HepG2 (cell line): ENCODE measurements at regions not wholly inside any gene's neighbourhood (a gene's known extent, or its start where the extent isn't known, plus 50 kb on each side); places are given as distances from the start of the nearest gene placed in this dataset.

Source experiments
- ATAC-seq: fragments of 200-7000 bp; cut with Tn5 transposase; 3 replicates; pipeline ENCODE4 v1.9.1; 2020; ENCODE audit warnings: mild to moderate bottlenecking, moderate library complexity
- BruUV-seq: library from RNA; stranded (reverse); fragments of 400-500 nt; replicated peaks from 2 replicates; lab custom pipeline; 2021; lab: Mats Ljungman, UMichigan
- CTCF ChIA-PET: fragments of 300-600 bp; formaldehyde crosslinking; extraction: SDS; loops from one replicate; lab custom pipeline; 2021; ENCODE audit warnings: low total read pairs, inconsistent platforms, low intra/inter-chr PET ratio; lab: Yijun Ruan, JAX
- POLR2A ChIA-PET: fragments of 350-600 bp; sonication (Branson Sonifier 250); formaldehyde crosslinking; loops from one replicate; lab custom pipeline; 2020; ENCODE audit warnings: antibody characterized with exemption, inconsistent platforms; lab: Yijun Ruan, JAX
- DNase-seq: peaks from one replicate; pipeline ENCODE4 v3.0.0-alpha.2; 2015; ENCODE audit warnings: low spot score
- FAIRE-seq: peaks from 3 replicates; lab custom pipeline; 2011; peaks lifted over from hg19 to GRCh38; lab: Jason Lieb, UNC
- H2AFZ ChIP-seq: one replicate; pipeline ENCODE4 v1.6.1; 2011; ENCODE audit warnings: low read length, inconsistent platforms
- H3K27ac ChIP-seq: fragments of 300-600 bp; 3 replicates; pipeline ENCODE4 v1.8.0; 2011; ENCODE audit warnings: mixed run types, mild to moderate bottlenecking, mixed read lengths, low read length, inconsistent platforms; ENCODE audit not compliant: insufficient read depth; ENCODE audit errors: extremely low read length
- H3K27me3 ChIP-seq, 2 experiments: fragments of 200-600 bp in 1 of 2; 2 replicates in 1 of 2; 3 replicates in 1 of 2; pipeline versions ENCODE4 v1.6.0 to v1.8.0; 2011; ENCODE audit warnings: low read length in 2 of 2, mild to moderate bottlenecking in 2 of 2, moderate library complexity in 2 of 2, inconsistent platforms in 1 of 2; ENCODE audit not compliant: insufficient read depth in 2 of 2, control insufficient read depth in 1 of 2
- H3K36me3 ChIP-seq, 2 experiments: fragments of 200-600 bp in 1 of 2; replicated peaks in 1 of 2; 2 replicates in 1 of 2; 3 replicates in 1 of 2; pipeline versions ENCODE4 v1.5.1 to v1.8.0; 2011; ENCODE audit warnings: low read length in 2 of 2, inconsistent platforms in 1 of 2; ENCODE audit not compliant: insufficient read depth in 2 of 2, control insufficient read depth in 1 of 2
- H3K4me1 ChIP-seq: 2 replicates; pipeline ENCODE4 v1.5.1; 2012; ENCODE audit warnings: low read length, inconsistent platforms; ENCODE audit not compliant: insufficient read depth
- H3K4me2 ChIP-seq: 2 replicates; pipeline ENCODE4 v1.6.0; 2011; ENCODE audit warnings: low read depth, low read length, inconsistent platforms
- H3K4me3 ChIP-seq, 3 experiments: fragments of 200-600 bp in 1 of 3; sonication (generic), shearing (Covaris generic) in 1 of 3; replicated peaks in 1 of 3; 2 replicates each; pipeline ENCODE4 v1.5.1; 2011 to 2016; ENCODE audit warnings: low read length in 3 of 3, inconsistent platforms in 2 of 3, low read depth in 2 of 3, mild to moderate bottlenecking in 2 of 3, control low read depth in 1 of 3, mixed read lengths in 1 of 3; ENCODE audit not compliant: insufficient read depth in 1 of 3
- H3K79me2 ChIP-seq: one replicate; pipeline ENCODE4 v1.6.1; 2011; ENCODE audit warnings: low read length, inconsistent platforms; ENCODE audit not compliant: insufficient read depth
- H3K9ac ChIP-seq: 2 replicates; pipeline ENCODE4 v1.6.0; 2011; ENCODE audit warnings: mild to moderate bottlenecking, low read depth, low read length, inconsistent platforms; ENCODE audit not compliant: insufficient read depth
- H3K9me3 ChIP-seq: 2 replicates; pipeline ENCODE4 v1.5.1; 2012; ENCODE audit warnings: mild to moderate bottlenecking, low read length
- H4K20me1 ChIP-seq: 2 replicates; pipeline ENCODE4 v1.6.0; 2011; ENCODE audit warnings: inconsistent platforms, mild to moderate bottlenecking, low read length, moderate library complexity; ENCODE audit not compliant: insufficient read depth
- ATRX ChIP-seq: sonication (generic); formaldehyde crosslinking; IDR thresholded peaks from 2 replicates; pipeline ENCODE4 v1.4.0; 2020; ENCODE audit warnings: missing genetic modification reagents, borderline replicate concordance
- CTCF ChIP-seq: sonication (generic); formaldehyde crosslinking; IDR thresholded peaks from 2 replicates; pipeline ENCODE4 v1.5.0; 2020; ENCODE audit warnings: mild to moderate bottlenecking, missing genetic modification reagents, moderate library complexity
- ETV6 ChIP-seq: sonication (generic); formaldehyde crosslinking; conservative IDR thresholded peaks from 2 replicates; pipeline ENCODE4 v1.4.0; 2020; ENCODE audit warnings: missing genetic modification reagents
- HES4 ChIP-seq: sonication (generic); formaldehyde crosslinking; IDR thresholded peaks from 2 replicates; pipeline ENCODE4 v1.9.0; 2021; ENCODE audit warnings: mild to moderate bottlenecking, missing genetic modification reagents, borderline replicate concordance
- JUND ChIP-seq: sonication (generic); formaldehyde crosslinking; IDR thresholded peaks from 2 replicates; pipeline ENCODE4 v1.8.0; 2022; ENCODE audit warnings: mild to moderate bottlenecking, missing genetic modification reagents
- KDM6A ChIP-seq: IDR thresholded peaks from 2 replicates; pipeline ENCODE4 v1.6.1; 2016; ENCODE audit warnings: low read depth
- MATR3 ChIP-seq: sonication (generic); formaldehyde crosslinking; IDR thresholded peaks from 2 replicates; pipeline ENCODE4 v1.4.0; 2020; ENCODE audit warnings: missing genetic modification reagents
- MIXL1 ChIP-seq: IDR thresholded peaks from 2 replicates; pipeline ENCODE4 v1.6.1; 2016
- MTF2 ChIP-seq: sonication (generic); formaldehyde crosslinking; IDR thresholded peaks from 2 replicates; pipeline ENCODE4 v1.5.0; 2020; ENCODE audit warnings: missing genetic modification reagents, borderline replicate concordance
- NONO ChIP-seq, 2 experiments: fragments of 450-650 bp in 1 of 2; sonication (generic) in 1 of 2; formaldehyde crosslinking in 1 of 2; IDR thresholded peaks in 1 of 2; conservative IDR thresholded peaks in 1 of 2; 2 replicates each; pipeline versions ENCODE4 v1.6.1 to v1.8.0; 2017 to 2022; ENCODE audit warnings: mild to moderate bottlenecking in 1 of 2, missing genetic modification reagents in 1 of 2, moderate library complexity in 1 of 2
- PHF5A ChIP-seq: IDR thresholded peaks from one replicate; pipeline ENCODE4 v1.6.1; 2018; ENCODE audit warnings: low read depth, missing genetic modification reagents; ENCODE audit not compliant: unreplicated experiment
- REL ChIP-seq: sonication (generic); formaldehyde crosslinking; conservative IDR thresholded peaks from 2 replicates; pipeline ENCODE4 v1.8.0; 2022; ENCODE audit warnings: mild to moderate bottlenecking, missing genetic modification reagents, moderate library complexity
- SRSF1 ChIP-seq: fragments of 200-400 bp; formaldehyde crosslinking; optimal IDR thresholded peaks from 2 replicates; pipeline ENCODE3; 2017; ENCODE audit warnings: mild to moderate bottlenecking, low read depth, low read length, moderate library complexity
- TFAP4 ChIP-seq: sonication (generic); IDR thresholded peaks from 2 replicates; pipeline ENCODE4 v1.6.1; 2016; ENCODE audit warnings: low read depth, borderline replicate concordance
- ZBTB8A ChIP-seq: sonication (generic); formaldehyde crosslinking; IDR thresholded peaks from 2 replicates; pipeline ENCODE4 v1.4.0; 2020; ENCODE audit warnings: mild to moderate bottlenecking, low read depth, missing genetic modification reagents, borderline replicate concordance
- WGBS: methylation state at CpG from one replicate; pipeline ENCODE4 v1.1.6; 2017; ENCODE audit warnings: low lambda C conversion rate; 5-methylcytosine and 5-hydroxymethylcytosine counted together
- in situ Hi-C: cut with HindIII; loops from 2 replicates; pipeline ENCODE4 v1.10.0; 2017; ENCODE audit warnings: low pct_unique_long_range_greater_than_20kb; ENCODE audit not compliant: extremely low pct_ligation_motif_present
- intact Hi-C: fragments of 100-400 bp; cut with micrococcal nuclease; formaldehyde crosslinking; loops from one replicate; pipeline ENCODE4 v1.10.0; 2022; ENCODE audit not compliant: unreplicated experiment

GRCh38 chr2:123128951-123129350, 896.1 kb upstream of the CNTNAP5 start:
- no TSS peak for BruUV-seq
- in situ Hi-C loops = no loop called here
- Histone ChIP-seq H3K4me3 (no peak overlapping the region), H3K4me2 (no peak overlapping the region), H3K9ac (no peak overlapping the region), H4K20me1 (no peaks in the 10 kb centered on the region), H3K9me3 (peaks cover 79% of the 10 kb centered on the region), H3K4me1 (no peaks in the 10 kb centered on the region), H3K27me3 (no peaks in the 10 kb centered on the region), H3K36me3 (no peaks in the 10 kb centered on the region), H2AFZ (no peak overlapping the region), H3K27ac (no peak overlapping the region), H3K79me2 (no peaks in the 10 kb centered on the region)
- CTCF ChIA-PET = no interaction called here
- intact Hi-C loops = no loop called here
- TF ChIP-seq JUND (CRISPR knock-in tag) = no peak
- TF ChIP-seq MATR3 (CRISPR knock-in tag) = no peak
- TF ChIP-seq KDM6A = no peak
- no peak for TF ChIP-seq NONO (IDR thresholded peaks at IDR 0.05)
- TF ChIP-seq NONO (CRISPR knock-in tag; conservative IDR thresholded peaks at IDR 0.05) = no peak
- TF ChIP-seq TFAP4 = no peak
- TF ChIP-seq SRSF1 = no peak
- no peak for TF ChIP-seq HES4 (CRISPR knock-in tag)
- no peak for TF ChIP-seq MTF2
- no peak for TF ChIP-seq REL (CRISPR knock-in tag)
- no peak for TF ChIP-seq ZBTB8A
- no peak for TF ChIP-seq CTCF (CRISPR knock-in tag)
- TF ChIP-seq PHF5A (CRISPR knock-in tag) = no peak
- TF ChIP-seq MIXL1 (CRISPR knock-in tag) = no peak
- no peak for TF ChIP-seq ATRX (CRISPR knock-in tag)
- TF ChIP-seq ETV6 (CRISPR knock-in tag) = no peak
- DNase-seq (no peak), ATAC-seq (no peak), FAIRE-seq (no peak)
- POLR2A ChIA-PET = no interaction called here
- 0% methylated on average over 1 of the region's 1 CpG for WGBS
